Neutrophil (primary cell): ENCODE measurements at regions not wholly inside any gene's neighbourhood (a gene's known extent, or its start where the extent isn't known, plus 50 kb on each side); places are given as distances from the start of the nearest gene placed in this dataset.

Experiments used
- H3K27ac ChIP-seq: fragments of 200-600 bp; sonication (generic); 2 replicates; pipeline ENCODE4 v1.5.1; 2016; ENCODE audit warnings: mild to moderate bottlenecking, moderate library complexity
- H3K27me3 ChIP-seq: fragments of 200-600 bp; sonication (generic); 2 replicates; pipeline ENCODE4 v1.6.0; 2016; ENCODE audit warnings: mild to moderate bottlenecking
- H3K36me3 ChIP-seq: fragments of 200-600 bp; sonication (generic); 2 replicates; pipeline ENCODE4 v1.5.1; 2017
- H3K4me1 ChIP-seq, 2 experiments: fragments of 200-600 bp in 1 of 2; sonication (generic) in 1 of 2; 1 replicate in 1 of 2; 2 replicates in 1 of 2; pipeline versions ENCODE4 v1.5.1 to v1.6.1; 2013 to 2016; ENCODE audit warnings: low read depth in 1 of 2, low read length in 1 of 2, mild to moderate bottlenecking in 1 of 2, moderate library complexity in 1 of 2; ENCODE audit not compliant: control insufficient read depth in 1 of 2, insufficient read depth in 1 of 2
- H3K4me3 ChIP-seq, 2 experiments: fragments of 200-600 bp in 1 of 2; sonication (generic) in 1 of 2; 1 replicate in 1 of 2; 2 replicates in 1 of 2; pipeline ENCODE4 v1.5.1; 2013 to 2016; ENCODE audit warnings: low read depth in 1 of 2, low read length in 1 of 2, mild to moderate bottlenecking in 1 of 2, moderate library complexity in 1 of 2
- H3K9me3 ChIP-seq: fragments of 200-600 bp; sonication (generic); 2 replicates; pipeline ENCODE4 v1.5.1; 2016
- TF ChIP-seq, protein P1 (sequence below): fragments of 200-600 bp; sonication (generic); IDR thresholded peaks from 2 replicates; pipeline ENCODE4 v1.5.1; 2016; ENCODE audit warnings: antibody characterized with exemption

DNA sequence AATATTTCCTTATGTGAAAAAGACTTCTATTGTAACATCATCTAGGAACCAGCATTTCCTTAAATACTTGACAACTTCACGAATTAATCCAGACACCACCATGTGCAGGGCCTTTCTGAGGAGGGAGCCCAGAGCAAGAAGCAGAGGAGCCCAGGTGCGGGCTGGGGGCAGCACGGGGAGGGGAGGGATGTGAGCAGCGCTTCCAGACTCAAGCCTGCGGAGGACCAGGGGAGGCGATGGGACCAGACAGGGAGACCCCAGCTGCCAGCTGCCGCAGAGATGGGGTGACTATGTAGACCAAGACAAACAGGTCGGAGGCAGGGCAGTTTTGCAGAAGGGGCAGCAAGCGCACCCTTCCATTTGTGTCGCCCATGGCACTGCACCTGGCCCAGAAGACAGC lies 596.1 kb downstream of the IRX1 start:
- TF ChIP-seq, protein P1, sequence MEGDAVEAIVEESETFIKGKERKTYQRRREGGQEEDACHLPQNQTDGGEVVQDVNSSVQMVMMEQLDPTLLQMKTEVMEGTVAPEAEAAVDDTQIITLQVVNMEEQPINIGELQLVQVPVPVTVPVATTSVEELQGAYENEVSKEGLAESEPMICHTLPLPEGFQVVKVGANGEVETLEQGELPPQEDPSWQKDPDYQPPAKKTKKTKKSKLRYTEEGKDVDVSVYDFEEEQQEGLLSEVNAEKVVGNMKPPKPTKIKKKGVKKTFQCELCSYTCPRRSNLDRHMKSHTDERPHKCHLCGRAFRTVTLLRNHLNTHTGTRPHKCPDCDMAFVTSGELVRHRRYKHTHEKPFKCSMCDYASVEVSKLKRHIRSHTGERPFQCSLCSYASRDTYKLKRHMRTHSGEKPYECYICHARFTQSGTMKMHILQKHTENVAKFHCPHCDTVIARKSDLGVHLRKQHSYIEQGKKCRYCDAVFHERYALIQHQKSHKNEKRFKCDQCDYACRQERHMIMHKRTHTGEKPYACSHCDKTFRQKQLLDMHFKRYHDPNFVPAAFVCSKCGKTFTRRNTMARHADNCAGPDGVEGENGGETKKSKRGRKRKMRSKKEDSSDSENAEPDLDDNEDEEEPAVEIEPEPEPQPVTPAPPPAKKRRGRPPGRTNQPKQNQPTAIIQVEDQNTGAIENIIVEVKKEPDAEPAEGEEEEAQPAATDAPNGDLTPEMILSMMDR, result no peak

DNA sequence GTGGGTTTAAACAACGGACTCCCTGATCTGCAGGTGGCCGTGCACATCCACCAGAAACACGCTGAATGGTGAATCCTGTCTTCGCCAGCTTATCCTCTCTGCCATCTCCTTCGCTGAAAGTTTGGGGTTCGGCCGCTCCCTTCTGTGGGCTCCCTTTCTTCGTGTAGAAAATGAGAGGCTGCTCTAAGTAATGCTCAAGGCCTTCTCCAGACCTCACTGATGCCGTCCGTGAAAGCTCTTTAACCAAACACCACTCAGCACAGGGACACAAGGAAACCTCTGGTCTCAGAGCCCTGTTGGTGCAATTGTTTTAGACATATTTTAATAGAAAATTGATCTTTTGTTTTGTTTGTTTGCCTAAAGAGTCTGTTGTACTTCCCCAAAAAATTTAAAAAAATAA lies 596.5 kb downstream of the IRX1 start:
- Histone ChIP-seq H3K4me3 (no peak overlapping the region), H3K27me3 (no peaks in the 10 kb centered on the region), H3K27ac (no peak overlapping the region), H3K36me3 (no peaks in the 10 kb centered on the region), H3K4me1 (no peaks in the 10 kb centered on the region), H3K9me3 (no peaks in the 10 kb centered on the region)
- TF ChIP-seq, protein P1, result no peak

More for the DNA sequence above, 596.1 kb downstream of the IRX1 start:
- no peak overlapping the region for H3K4me3 ChIP-seq
- no peaks in the 10 kb centered on the region for H3K9me3 ChIP-seq
- H3K36me3 ChIP-seq, result no peaks in the 10 kb centered on the region
- no peaks in the 10 kb centered on the region for H3K4me1 ChIP-seq
- H3K27me3 ChIP-seq, result no peaks in the 10 kb centered on the region
- no peak overlapping the region for H3K27ac ChIP-seq

DNA sequence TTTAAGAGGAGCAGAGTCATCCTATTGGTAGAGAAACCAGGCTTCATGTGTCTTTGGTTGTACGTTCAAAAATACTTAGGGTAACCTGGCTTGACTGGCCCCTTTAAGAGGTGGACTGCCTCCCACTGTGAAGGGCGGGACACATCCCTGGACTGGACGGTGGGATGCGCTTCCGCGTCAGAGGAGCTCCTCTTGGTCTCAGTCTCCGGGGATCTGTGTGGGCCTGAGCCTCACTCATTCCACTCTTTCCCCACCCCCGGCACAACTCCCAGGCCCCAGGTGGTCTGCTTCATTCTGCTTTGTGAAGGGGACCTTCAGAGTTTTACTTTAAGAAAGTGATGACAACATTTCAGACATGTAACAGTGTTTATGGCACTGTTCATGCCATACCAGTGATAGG lies 601.1 kb downstream of the IRX1 start:
- Histone ChIP-seq H3K9me3 (no peaks in the 10 kb centered on the region), H3K27me3 (no peaks in the 10 kb centered on the region), H3K27ac (no peak overlapping the region), H3K36me3 (no peaks in the 10 kb centered on the region), H3K4me1 (no peaks in the 10 kb centered on the region), H3K4me3 (no peak overlapping the region)
- TF ChIP-seq, protein P1, result no peak

DNA sequence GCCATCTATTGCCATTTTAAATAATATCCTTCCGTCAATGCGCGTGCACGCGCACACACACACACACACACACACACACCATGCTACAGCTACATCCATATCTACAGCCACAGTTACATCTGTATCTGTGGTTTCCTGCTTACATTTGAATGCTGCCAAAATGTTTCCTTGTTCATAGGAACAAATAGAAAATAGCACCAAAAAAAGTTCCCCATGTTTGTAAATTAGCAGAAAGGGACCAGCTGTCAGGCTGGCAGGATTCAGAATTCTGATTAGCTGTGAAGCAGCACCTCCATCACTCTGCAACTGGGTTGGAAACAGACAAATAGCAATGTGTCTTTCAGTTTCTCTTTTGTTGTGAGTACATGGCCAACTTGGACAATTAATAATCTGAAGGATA lies 601.5 kb downstream of the IRX1 start:
- no peak overlapping the region for H3K27ac ChIP-seq
- no peaks in the 10 kb centered on the region for H3K27me3 ChIP-seq
- no peaks in the 10 kb centered on the region for H3K36me3 ChIP-seq
- TF ChIP-seq, protein P1, result no peak
- H3K9me3 ChIP-seq, result no peaks in the 10 kb centered on the region
- no peaks in the 10 kb centered on the region for H3K4me1 ChIP-seq
- H3K4me3 ChIP-seq, result no peak overlapping the region

DNA sequence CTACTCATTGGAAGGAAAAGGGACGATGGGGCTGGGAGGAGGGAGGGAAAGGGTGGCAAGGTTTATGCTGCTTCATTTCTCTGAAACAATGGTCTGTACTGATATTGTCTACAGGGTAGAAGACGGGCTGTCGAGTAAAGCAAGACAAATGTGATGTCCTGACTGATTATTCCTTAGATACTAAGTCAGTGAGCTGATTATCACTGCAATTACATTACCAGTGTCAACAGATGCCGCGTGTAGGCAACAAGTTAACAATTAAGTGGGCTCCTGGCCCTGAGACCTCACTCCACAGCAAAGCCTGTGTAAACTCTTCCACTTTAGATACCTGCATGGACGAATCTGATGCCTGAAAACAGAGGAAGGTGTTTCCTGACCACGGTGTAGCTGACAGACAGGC lies 602.8 kb downstream of the IRX1 start:
- no peaks in the 10 kb centered on the region for H3K4me1 ChIP-seq
- no peaks in the 10 kb centered on the region for H3K36me3 ChIP-seq
- TF ChIP-seq, protein P1, result no peak
- no peak overlapping the region for H3K4me3 ChIP-seq
- H3K9me3 ChIP-seq, result no peaks in the 10 kb centered on the region
- H3K27me3 ChIP-seq, result no peaks in the 10 kb centered on the region
- H3K27ac ChIP-seq, result no peak overlapping the region
